ENCODE measurements at regions not wholly inside any gene's neighbourhood (a gene's known extent, or its start where the extent isn't known, plus 50 kb on each side); places are given as distances from the start of the nearest gene placed in this dataset.

DNA sequence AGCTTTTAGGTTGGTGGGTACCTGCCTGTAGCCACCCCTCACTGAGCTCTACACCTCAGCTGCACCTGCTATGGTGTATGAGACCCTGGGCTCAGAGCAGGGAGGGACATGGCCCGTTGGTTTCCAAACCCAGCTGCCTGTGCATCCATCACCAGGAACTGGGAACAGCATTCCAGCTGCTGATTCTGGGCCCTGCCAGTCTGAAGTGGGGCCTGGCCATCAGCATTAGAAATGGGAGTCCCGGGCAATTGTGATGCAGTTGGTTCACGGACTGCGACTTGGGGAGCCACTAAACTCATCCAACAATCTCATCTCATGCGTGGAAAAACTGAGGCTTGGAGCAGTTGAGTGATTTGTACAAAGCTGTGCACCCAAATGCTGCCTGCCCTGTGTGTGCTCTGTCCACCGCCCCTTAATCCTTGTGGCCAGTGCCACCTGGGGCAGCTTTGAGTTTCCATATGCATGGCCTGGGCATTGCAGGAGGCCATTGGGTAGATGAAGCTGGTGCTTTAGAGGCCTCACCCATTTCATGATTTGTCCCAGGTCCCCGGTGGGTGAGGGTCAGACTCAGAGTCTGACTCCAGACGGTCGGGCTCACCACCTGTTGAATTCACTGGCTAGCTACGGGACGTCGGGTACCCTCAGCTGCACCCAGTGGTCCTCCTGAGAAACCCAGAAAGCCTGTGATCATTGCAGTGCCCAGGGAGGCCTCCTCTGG lies 109.0 kb upstream of the SHH start:
- intact Hi-C loops (cut with micrococcal nuclease): no loop called here
- DNase-seq (no peak), ATAC-seq (no peak)

DNA sequence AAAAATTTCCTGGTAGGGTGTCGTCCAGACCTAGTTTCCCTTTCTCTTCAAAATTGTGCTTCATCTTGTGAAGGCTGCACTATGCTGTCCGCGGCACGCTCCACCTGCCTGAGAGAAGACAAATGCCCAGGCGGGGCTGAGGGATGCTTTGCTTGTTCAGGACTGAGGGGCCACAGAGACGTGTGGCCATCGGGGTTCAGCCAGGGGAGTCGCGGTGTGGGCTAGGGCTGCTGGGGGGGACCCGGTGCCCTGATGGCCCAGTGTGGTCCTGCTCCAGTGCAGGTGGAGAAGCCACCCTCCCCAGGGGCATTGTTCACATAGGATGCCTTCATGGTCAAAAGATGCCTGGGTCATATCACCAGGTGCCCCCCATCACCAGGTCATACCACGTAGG lies 107.8 kb upstream of the SHH start:
- no peak for DNase-seq
- ATAC-seq: no peak
- intact Hi-C loops (cut with micrococcal nuclease): no loop called here

DNA sequence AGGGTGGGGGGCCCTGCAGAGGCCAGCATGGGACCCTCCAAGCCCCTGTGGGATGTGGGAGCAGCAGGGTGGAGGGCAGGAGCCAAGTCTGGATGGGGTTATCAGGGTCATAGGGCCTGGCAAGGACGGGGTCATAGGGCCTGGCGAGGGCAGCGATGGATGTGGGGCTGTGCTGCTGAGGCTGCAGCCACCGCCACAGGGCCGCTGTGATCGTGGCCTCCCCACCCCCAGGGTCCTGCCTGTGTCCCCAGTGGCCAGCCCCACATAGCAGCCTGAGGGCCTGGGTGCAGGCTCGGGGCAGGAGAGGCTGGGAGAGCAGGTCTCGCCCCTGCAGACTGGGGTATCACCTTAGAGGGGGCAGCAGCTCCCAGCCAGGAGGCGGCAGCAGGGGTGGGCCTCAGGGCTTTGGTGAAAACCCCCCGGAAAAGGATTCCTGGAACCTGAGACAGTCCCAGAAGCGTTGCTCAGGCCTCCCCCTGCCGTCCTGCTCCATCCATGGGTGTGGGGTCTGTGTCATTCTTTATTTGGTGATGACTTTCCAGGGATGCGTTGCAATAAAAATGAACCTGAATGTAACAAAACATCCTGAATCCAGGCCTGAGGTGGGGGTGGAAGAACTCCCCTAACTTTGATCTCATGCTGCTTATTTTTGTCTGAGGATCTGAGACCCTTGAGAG lies 107.3 kb upstream of the SHH start:
- ATAC-seq: no peak
- intact Hi-C loops (cut with micrococcal nuclease): no loop called here

DNA sequence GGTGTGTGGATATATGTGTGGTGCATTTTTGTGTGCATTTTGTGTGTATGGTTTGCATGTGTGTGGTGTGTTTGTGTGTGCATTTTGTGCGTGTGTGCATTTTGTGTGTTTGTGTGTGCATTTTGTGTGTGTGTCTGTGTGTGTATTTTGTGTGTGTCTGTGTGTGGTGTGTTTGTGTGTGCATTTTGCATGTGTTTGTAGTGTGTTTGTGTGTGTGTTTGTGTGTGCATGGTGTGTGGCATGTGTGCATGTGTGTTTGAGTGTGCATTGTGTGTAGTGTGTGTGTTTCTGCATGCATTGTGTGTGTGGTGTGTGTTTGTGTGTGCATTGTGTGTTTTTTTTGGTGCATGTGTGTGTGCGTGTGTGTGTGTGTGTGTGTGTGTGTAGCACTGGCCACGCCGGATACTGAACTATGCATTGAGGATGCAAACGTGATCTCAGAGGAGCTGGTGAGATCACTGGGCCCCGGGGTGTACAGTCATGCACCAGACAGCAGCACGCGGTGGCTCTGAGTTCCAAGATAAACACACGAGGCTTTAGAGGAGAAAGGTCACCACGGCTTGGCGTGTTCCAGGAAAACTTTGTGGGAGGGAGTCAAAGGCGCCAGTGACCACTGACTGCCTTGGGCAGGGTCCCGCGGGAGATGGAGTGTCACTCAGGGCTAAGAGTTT lies 106.6 kb upstream of the SHH start:
- intact Hi-C loops (cut with micrococcal nuclease): no loop called here
- ATAC-seq (peak; percentile 75), DNase-seq (peak; percentile 44)

More for the DNA sequence above, 107.3 kb upstream of the SHH start:
- no peak for DNase-seq

DNA sequence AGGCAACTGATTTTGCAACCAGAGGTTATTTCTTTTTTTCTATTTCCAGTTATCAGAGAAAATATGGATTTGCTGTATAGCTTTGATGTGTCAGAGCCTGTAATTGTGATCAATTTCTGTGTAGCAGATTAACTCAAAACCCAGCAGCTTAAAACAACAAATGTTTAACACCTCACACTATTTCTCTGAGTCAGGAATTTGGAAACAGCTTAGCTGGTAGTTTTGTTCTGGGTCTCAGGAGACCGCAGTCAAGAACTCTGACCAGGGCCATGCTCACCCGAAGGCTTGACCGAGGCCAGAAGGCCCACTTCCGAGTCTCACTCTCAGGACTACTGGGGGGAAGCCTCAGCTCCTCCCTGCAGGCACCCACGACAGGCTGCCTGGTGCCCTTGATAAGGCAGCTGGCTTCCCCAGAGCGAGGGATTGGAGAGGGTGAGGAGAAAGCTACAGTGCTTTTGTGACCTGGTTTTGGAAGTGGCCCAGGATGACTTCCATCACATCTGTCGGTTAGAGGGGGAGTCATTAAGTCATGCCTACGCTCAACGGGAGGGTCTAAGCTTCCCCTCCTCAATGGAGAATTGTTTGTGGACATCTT lies 105.7 kb upstream of the SHH start:
- intact Hi-C loops (cut with micrococcal nuclease): no loop called here
- no peak for DNase-seq
- ATAC-seq: no peak

DNA sequence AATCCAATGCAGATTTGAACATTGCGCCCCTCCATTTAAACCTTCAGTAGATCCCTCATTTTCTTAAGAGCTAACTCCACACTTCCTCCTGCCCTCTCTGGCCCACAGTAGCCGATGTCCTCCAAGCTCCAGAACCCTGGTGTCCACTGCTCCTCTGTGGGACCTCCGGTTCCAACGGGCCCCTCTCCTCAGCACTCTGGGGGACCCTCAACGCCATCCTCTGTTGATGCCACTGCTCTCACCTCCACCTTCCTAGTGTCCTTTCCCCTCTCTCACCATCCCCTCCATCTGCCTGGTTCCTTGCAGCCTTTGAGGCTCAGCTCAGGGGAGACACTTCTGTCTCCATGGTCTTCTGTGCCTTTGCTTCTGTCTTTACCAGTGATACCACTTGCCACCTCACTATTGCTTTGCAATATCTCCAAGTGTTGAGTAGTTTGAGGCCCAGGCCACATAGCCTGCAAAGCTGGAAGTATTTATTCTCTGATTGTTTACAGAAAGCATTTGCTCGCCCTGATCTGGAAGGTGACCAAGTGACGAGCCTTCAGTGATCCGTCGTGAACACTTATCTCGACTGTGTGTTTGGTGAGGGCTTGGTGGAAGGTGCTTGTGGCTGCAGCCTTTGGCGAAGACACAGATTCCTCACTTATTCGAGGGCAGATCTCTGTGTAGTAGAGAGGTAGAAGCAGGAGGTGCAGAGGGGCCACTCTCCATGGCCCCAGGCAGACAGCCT lies 104.8 kb upstream of the SHH start:
- ATAC-seq (no peak), DNase-seq (no peak)
- intact Hi-C loops (cut with micrococcal nuclease): no loop called here

DNA sequence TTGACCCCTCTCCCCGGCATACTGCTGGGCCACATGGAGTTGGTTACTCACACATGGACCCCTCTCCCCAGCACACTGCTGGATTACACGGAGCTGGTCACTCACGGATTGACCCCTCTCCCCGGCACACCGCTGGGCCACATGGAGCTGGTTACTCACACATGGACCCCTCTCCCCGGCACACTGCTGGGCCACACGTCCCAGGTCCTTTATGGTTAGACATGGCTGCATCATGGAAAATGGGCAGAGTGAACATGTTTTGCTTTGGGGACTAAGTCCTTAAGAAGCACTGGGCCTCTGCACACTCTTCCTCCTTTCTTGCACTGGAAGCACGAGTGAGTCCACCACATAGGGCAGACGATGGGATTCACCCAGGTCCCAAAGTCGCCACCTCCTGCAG lies 102.1 kb upstream of the SHH start:
- DNase-seq (no peak), ATAC-seq (no peak)
- intact Hi-C loops (cut with micrococcal nuclease): no loop called here

DNA sequence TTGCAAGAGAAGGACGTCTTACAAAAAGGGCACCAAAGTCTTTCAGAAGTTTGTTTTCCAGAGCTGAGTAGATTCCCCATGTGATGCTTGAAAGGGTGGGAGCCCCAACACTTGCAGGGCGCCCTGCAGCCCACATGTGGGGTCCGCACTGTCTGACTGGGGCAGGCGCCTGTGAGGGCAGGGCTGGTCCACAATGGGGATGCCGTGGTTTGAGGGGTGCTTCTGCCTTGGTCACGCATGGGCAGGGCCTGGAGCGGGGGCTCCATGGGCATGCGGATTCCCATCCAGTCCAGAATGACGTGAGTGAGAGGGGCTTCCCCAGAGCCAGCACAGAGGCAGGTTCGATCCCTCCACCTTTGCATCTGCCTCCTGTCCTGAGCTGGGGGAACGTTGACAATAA lies 101.5 kb upstream of the SHH start:
- no peak for ATAC-seq

DNA sequence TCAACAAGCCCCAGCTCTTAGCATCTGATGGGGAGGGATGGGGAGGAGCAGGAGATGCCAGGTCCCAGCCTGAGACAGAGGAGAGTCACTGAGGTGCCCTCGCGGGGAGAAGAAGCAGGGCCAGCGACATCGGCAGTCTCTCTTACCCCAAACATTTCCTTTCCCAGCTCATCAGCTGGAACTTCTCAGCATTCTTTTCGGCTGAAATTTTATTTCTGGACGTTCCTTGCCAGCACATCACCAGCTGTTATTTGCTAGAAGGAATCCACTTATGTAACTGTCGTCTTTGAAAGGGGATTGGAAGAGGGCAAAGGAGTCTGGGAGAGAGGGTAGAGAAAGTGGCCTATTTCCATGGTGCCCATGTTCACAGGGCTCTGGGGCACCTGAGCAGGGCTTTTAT lies 101.0 kb upstream of the SHH start:
- DNase-seq (no peak), ATAC-seq (no peak)
- intact Hi-C loops (cut with micrococcal nuclease): no loop called here

More for the DNA sequence above, 101.5 kb upstream of the SHH start:
- intact Hi-C loops (cut with micrococcal nuclease): no loop called here
- DNase-seq: no peak

DNA sequence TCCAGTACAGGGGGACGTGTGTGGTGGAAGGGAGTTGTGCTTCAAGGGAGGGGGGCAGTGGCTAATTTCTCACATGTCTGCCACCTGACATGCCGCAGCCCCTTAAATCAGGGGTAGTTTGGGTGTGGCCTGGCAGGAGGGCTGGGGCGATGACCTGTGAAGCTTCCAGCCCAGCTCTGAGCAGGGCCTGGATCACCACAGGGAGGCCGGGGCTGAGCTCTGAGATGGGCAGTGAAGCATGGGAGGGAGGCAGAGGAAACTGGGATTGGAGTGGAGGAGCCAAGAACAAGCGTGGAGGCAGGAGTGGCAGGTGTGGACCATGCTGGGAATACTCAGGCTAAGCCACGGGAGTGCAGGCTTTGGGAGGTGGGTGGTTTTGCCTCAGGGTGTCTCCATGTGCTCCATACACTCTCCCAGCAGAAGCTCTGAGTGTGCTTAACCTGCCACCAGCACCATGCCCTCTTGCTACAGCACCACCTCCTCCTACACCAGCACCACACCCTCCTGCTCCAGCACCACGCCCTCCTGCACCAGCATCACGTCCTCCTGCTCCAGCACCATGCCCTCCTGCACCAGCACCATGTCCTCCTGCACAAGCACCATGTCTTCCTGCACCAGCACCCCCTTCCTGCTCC lies 99.3 kb upstream of the SHH start:
- ATAC-seq: no peak
- intact Hi-C loops (cut with micrococcal nuclease): no loop called here
- DNase-seq: no peak

DNA sequence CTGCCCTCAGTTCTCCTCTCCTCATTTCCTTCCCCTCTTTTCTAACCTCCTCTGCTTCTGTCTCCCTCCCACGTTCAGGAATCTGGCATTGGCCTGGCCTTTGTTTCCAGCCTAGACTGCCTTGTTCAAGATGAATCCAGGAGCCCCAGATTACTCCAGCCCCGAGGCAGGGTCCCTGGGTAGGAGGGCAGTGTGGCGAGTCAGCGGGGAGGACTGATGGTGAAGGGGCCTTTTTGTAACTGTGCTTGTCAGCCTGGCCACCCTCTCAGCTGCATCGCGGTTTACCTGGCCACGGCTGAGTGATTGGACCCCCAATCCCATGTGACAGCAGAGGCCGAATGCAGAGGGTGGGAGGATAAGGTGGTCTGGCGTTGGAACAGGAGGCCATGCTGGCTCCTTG lies 96.1 kb upstream of the SHH start:
- DNase-seq: no peak
- intact Hi-C loops (cut with micrococcal nuclease): no loop called here
- ATAC-seq: no peak

DNA sequence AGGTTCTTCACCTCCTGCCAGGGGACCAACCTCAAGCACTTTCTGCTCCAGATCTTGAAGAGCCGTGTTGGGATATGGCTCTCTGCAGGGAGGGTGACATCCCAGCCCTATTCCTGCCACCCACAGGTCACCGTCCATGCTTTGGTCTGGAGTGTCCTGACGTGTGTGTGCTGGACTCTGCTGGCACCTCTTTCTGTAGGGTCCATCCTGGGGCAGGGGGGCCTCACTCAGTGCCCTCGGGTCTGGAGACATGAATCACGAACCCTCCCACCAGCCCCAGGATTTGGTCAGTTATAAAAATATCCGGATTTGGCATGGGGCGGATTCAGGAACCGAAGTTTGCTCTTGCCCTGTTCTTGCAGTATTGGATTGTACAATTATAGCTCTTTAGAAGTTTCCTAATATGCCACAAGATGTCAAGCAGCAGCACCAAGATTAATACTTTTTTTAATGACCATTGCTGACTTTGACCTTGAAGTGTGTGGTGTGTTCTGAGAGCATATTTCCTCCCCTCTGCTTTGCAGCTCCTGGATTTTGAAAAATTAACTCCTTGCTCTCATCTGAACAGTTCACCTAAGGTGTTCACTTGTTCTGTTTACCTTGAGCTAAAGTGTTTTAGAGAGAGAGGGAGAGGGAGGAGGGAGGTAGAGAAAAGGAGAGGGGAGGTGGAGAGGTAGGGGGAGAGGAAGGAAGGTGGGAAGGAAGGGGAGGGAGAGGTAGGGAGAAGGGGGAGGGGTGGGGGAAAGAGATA lies 95.4 kb upstream of the SHH start:
- DNase-seq (no peak), ATAC-seq (no peak)
- intact Hi-C loops (cut with micrococcal nuclease): no loop called here

DNA sequence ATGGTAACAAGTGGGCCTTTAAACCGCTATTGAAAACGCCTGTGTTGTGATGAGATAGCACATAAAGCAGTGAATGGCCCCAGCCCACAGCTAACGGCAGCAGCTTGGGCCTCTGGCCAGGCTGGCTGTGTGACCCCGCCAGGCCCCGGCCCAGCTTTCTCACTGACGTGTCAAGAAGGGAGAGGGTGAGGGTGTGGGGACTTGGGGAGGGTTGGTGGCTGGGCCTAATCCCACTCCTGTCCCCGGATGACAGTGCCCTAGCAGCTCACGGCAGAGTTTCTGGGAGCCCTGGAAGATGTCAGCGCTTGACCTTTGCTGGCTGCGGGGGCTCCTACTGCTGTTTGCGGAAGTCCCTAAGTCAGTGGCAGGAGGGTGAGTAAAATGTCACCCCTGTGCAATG lies 88.9 kb upstream of the SHH start:
- DNase-seq (no peak), ATAC-seq (no peak)
- intact Hi-C loops (cut with micrococcal nuclease): no loop called here

DNA sequence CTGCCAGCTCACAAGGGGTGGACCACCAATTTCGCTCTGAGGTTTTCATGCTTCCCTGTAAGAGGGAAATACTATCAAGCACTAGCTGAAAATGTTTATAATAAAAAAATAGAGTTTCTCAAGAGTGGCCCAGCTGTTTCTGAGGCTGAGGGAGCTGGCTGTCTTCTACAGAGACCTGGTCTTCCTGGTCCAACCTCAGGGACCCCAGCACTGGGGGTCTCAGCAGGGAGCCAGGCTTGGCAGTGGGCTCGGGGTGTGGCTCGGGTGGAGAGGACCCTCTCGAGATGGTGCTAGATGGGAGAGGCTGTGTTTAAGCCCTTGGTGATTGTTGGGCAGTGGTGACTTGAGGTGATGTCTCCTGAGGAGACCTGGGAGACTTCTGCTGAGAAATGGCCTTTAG lies 87.3 kb upstream of the SHH start:
- intact Hi-C loops (cut with micrococcal nuclease): no loop called here
- DNase-seq (no peak), ATAC-seq (no peak)

DNA sequence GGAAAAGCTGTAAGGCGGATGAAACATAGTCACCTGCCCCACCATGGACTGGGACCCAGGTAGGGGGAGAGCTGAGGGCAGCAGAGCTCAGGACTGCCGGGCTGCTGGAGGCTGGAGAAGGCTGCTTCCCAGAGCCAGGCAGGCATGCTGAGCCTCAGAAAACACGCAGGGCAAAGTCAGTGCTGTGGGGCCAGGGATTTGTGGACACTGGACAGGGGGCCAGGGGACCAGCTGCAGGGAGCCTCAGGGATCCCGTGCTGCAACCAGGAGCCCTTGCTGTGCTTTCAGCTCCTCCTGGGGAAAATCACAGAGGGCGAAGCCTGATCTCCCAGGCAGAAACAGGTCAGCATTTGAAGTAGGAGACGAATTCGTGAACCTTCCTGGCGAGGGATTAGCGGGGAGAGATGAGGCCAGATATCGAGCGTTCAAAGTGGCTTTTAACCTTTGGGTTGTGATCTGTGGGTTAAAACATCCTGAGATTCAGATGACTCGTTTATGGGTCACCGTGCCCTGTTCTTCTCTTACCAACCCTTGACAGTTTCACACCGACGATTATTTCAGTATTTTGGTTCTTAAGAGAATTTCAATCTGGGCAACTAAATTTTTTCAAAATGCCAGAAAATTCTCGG lies 85.6 kb upstream of the SHH start:
- DNase-seq: no peak
- no peak for ATAC-seq
- intact Hi-C loops (cut with micrococcal nuclease): no loop called here

DNA sequence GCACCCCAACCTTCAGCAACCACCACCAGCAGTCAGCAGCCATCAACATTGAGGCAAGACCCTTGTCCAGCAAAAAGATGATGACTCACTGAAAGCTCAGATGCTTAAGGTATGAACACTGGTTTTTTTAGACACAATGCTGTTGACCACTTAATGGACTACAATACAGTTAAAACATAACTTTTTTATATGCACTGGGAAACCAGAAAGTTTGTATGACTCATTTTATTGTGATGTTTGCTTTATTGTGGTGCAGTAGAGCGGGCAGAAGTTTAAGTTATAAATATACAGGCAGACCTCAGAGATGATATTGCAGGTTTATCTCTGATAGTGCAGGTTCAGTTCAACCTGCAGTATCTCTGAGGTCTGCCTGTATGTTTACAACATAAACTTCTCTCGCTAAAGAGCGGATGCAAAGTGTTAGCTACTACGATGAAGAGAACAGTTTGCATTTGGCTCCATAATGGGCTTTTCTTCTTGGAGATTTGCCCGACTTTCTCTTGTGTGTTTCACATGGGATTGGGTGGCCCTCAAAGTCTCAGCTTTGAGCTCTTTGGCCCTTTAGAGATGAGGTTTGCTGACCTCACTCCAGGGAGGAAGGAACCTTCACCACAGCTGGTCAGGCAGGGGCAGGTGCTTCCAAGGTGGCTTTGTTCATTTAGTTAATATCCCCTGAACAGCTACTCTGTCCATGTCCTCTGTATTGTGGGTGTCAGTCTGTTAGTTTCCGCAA lies 84.4 kb upstream of the SHH start:
- DNase-seq (no peak), ATAC-seq (no peak)
- intact Hi-C loops (cut with micrococcal nuclease): no loop called here

DNA sequence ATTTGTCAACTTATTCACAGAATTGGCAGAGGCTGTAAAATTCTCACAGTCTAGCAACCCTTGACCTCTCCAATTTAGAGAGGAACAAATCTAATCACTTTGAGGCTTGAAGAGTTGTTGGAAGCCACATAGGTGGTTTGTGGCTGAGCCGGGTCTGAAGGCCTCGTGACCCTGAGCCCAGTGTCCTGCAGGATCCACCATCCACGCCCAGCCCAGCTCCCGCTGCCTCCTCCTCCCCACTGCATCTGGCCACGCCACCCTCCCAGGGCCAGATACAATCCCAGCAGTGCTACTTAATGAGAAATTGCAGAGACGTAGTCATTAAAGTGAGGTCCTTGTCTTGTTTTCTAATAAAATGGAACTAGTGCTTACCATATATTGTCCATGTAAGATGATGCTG lies 81.4 kb upstream of the SHH start:
- DNase-seq (no peak), ATAC-seq (no peak)
- intact Hi-C loops (cut with micrococcal nuclease): no loop called here

DNA sequence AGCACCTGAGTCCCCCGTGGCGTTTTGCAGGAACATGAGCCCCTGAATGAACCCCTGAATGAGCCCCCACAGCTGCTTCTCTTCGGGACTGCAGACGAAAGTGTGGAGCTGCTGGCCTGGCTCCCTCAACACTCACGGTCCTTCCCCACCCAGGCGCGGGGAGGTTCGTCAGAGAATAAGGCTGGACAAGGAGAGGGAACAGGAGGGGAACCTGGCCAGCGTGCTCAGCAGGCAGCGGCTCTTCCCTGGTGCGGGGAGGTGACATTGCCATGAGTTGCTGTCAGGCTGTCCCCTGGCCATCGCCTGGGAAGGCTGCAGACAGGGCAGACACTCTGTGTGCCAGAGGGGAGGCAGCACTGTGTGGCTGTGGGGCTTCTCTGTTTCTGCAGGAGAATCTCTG lies 80.9 kb upstream of the SHH start:
- DNase-seq (no peak), ATAC-seq (no peak)
- intact Hi-C loops (cut with micrococcal nuclease): no loop called here

Measured in left ventricle myocardium superior (tissue), 1 donor.